ENCODE measurements at regions not wholly inside any gene's neighbourhood (a gene's known extent, or its start where the extent isn't known, plus 50 kb on each side); places are given as distances from the start of the nearest gene placed in this dataset.

DNA sequence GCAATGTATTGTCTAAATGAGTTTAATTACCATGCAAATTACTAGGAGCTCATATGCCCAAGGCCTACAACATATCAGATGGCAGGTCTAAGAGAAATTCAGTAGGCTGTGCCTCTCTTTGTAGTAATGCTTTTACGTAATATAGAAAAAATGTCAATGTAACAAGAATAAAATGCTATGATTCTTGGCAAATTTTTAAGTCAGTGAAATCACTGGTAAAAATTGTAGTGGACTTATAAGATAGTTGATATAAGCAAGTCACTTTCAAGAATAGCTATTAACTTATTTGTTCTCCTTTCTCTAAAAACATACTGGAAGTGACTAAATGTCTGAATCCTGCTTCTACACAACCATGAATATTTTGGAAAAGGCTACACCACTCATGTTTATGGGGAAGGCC is 707.8 kb downstream of the TUSC7 start:
- no CpG with 5 or more reads among the region's 1 CpG for WGBS
- Histone ChIP-seq H3K23ac (ENCODE audit: low read length in 2 of 2) (no peak overlapping the region), H2BK120ac (ENCODE audit: low read depth, low read length) (no peak overlapping the region)

DNA sequence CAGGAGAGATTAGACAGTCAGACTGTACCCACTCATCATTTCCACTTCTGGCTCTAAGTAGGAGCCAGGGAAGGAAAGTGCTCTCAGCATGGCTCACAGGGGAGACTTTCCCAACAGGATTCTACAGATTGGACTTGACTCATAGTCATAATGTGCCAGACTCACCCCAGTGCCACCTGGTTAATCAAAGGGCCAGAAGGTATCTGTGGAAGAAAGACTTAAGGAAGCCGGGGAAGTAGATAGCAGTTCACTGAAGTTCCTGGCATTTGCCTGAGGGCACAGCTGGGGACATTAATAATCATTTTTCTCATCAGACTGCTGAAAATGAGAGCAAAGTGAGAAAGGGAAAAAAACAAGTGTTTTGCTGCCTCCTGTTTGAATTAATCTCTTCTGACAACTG is 717.5 kb downstream of the TUSC7 start:
- Histone ChIP-seq H4K8ac (ENCODE audit: low read length) (no peak overlapping the region), H2BK120ac (ENCODE audit: low read depth, low read length) (no peak overlapping the region), H3K79me1 (replicated peaks; ENCODE audit: low read length, poor library complexity, severe bottlenecking) (no peaks in the 10 kb centered on the region), H2AFZ (ENCODE audit: low read depth, low read length) (no peak overlapping the region), H2BK12ac (ENCODE audit: low read length in 2 of 2) (no peak overlapping the region), H3K27me3 (ENCODE audit: control insufficient read depth in 1 of 2, insufficient read depth in 1 of 2, low read length in 2 of 2) (no peaks in the 10 kb centered on the region), H3K4me3 (ENCODE audit: insufficient read depth in 1 of 2, low read depth in 1 of 2, low read length in 2 of 2) (no peak overlapping the region), H4K91ac (ENCODE audit: low read length) (no peak overlapping the region), H3K27ac (ENCODE audit: low read length, poor library complexity, severe bottlenecking) (no peak overlapping the region), H3K4me2 (ENCODE audit: low read length, poor library complexity, severe bottlenecking) (no peak overlapping the region), H2BK5ac (ENCODE audit: low read depth, low read length, poor library complexity, severe bottlenecking) (no peak overlapping the region), H3K18ac (ENCODE audit: low read depth in 1 of 2, low read length in 2 of 2) (no peak overlapping the region), H3K14ac (ENCODE audit: low read length in 2 of 2) (no peak overlapping the region), H2AK5ac (ENCODE audit: low read length, severe bottlenecking) (no peak overlapping the region), H3K9ac (ENCODE audit: low read length) (no peak overlapping the region), H3K4ac (ENCODE audit: low read depth in 1 of 2, low read length in 2 of 2) (no peak overlapping the region), H3K9me3 (ENCODE audit: control insufficient read depth, low read length) (no peaks in the 10 kb centered on the region), H2BK15ac (ENCODE audit: low read depth, poor library complexity, severe bottlenecking) (no peak overlapping the region), H3K4me1 (ENCODE audit: control insufficient read depth, insufficient read depth, low read depth, low read length) (no peaks in the 10 kb centered on the region), H3K23ac (ENCODE audit: low read length in 2 of 2) (no peak overlapping the region), H3K36me3 (ENCODE audit: control insufficient read depth in 1 of 2, insufficient read depth in 2 of 2, low read depth in 1 of 2, low read length in 2 of 2) (no peaks in the 10 kb centered on the region)
- WGBS = 94% methylated on average over 1 of the region's 1 CpG
- DNase-seq = no peak

More for the DNA sequence above, 707.8 kb downstream of the TUSC7 start:
- Histone ChIP-seq H2AK5ac (ENCODE audit: low read length, severe bottlenecking) (no peak overlapping the region), H3K79me1 (replicated peaks; ENCODE audit: low read length, poor library complexity, severe bottlenecking) (no peaks in the 10 kb centered on the region), H4K91ac (ENCODE audit: low read length) (no peak overlapping the region), H3K4me3 (ENCODE audit: insufficient read depth in 1 of 2, low read depth in 1 of 2, low read length in 2 of 2) (no peak overlapping the region), H3K27me3 (ENCODE audit: control insufficient read depth in 1 of 2, insufficient read depth in 1 of 2, low read length in 2 of 2) (no peaks in the 10 kb centered on the region), H2BK12ac (ENCODE audit: low read length in 2 of 2) (no peak overlapping the region), H2BK15ac (ENCODE audit: low read depth, poor library complexity, severe bottlenecking) (no peak overlapping the region), H4K8ac (ENCODE audit: low read length) (no peak overlapping the region), H3K4me1 (ENCODE audit: control insufficient read depth, insufficient read depth, low read depth, low read length) (no peaks in the 10 kb centered on the region), H3K14ac (ENCODE audit: low read length in 2 of 2) (no peak overlapping the region), H3K27ac (ENCODE audit: low read length, poor library complexity, severe bottlenecking) (no peak overlapping the region), H3K4ac (ENCODE audit: low read depth in 1 of 2, low read length in 2 of 2) (no peak overlapping the region), H2BK5ac (ENCODE audit: low read depth, low read length, poor library complexity, severe bottlenecking) (no peak overlapping the region), H3K36me3 (ENCODE audit: control insufficient read depth in 1 of 2, insufficient read depth in 2 of 2, low read depth in 1 of 2, low read length in 2 of 2) (no peaks in the 10 kb centered on the region), H3K4me2 (ENCODE audit: low read length, poor library complexity, severe bottlenecking) (no peak overlapping the region), H3K18ac (ENCODE audit: low read depth in 1 of 2, low read length in 2 of 2) (no peak overlapping the region), H3K9ac (ENCODE audit: low read length) (no peak overlapping the region), H2AFZ (ENCODE audit: low read depth, low read length) (no peak overlapping the region), H3K9me3 (ENCODE audit: control insufficient read depth, low read length) (no peaks in the 10 kb centered on the region)
- DNase-seq = no peak

DNA sequence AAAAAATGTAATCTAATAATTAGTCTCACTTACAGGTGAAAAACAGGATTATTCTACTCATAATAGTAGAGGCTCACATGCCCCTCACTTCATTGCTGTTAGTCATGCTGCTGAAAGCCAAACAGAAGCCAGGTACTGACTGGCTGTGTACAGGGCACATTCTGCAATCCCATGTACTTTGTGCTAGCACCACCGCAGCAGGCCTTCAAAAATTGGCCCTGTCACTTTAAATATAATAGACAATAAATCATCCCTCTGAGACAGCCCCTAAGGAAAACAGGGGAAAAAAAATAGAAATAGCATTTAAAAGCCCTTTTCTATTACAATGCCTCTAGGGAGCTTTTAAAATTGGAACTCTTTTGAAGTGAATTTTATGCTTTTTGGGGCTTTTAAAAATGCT is 723.8 kb downstream of the TUSC7 start:
- Histone ChIP-seq H3K4ac (ENCODE audit: low read depth in 1 of 2, low read length in 2 of 2) (no peak overlapping the region), H3K23ac (ENCODE audit: low read length in 2 of 2) (no peak overlapping the region), H2BK12ac (ENCODE audit: low read length in 2 of 2) (no peak overlapping the region), H2AK5ac (ENCODE audit: low read length, severe bottlenecking) (no peak overlapping the region), H2BK15ac (ENCODE audit: low read depth, poor library complexity, severe bottlenecking) (no peak overlapping the region), H3K27me3 (ENCODE audit: control insufficient read depth in 1 of 2, insufficient read depth in 1 of 2, low read length in 2 of 2) (no peaks in the 10 kb centered on the region), H4K8ac (ENCODE audit: low read length) (no peak overlapping the region), H3K27ac (ENCODE audit: low read length, poor library complexity, severe bottlenecking) (no peak overlapping the region), H3K18ac (ENCODE audit: low read depth in 1 of 2, low read length in 2 of 2) (no peak overlapping the region), H2AFZ (ENCODE audit: low read depth, low read length) (no peak overlapping the region), H2BK120ac (ENCODE audit: low read depth, low read length) (no peak overlapping the region), H3K4me2 (ENCODE audit: low read length, poor library complexity, severe bottlenecking) (no peak overlapping the region), H4K91ac (ENCODE audit: low read length) (no peak overlapping the region), H3K9ac (ENCODE audit: low read length) (no peak overlapping the region), H3K4me3 (ENCODE audit: insufficient read depth in 1 of 2, low read depth in 1 of 2, low read length in 2 of 2) (no peak overlapping the region), H2BK5ac (ENCODE audit: low read depth, low read length, poor library complexity, severe bottlenecking) (no peak overlapping the region), H3K9me3 (ENCODE audit: control insufficient read depth, low read length) (no peaks in the 10 kb centered on the region), H3K79me1 (replicated peaks; ENCODE audit: low read length, poor library complexity, severe bottlenecking) (no peaks in the 10 kb centered on the region), H3K4me1 (ENCODE audit: control insufficient read depth, insufficient read depth, low read depth, low read length) (no peaks in the 10 kb centered on the region), H3K14ac (ENCODE audit: low read length in 2 of 2) (no peak overlapping the region), H3K36me3 (ENCODE audit: control insufficient read depth in 1 of 2, insufficient read depth in 2 of 2, low read depth in 1 of 2, low read length in 2 of 2) (no peaks in the 10 kb centered on the region)
- no CpG with 5 or more reads among the region's 1 CpG for WGBS
- DNase-seq = no peak

- Histone ChIP-seq H3K18ac (ENCODE audit: low read depth in 1 of 2, low read length in 2 of 2) (no peak overlapping the region), H2BK15ac (ENCODE audit: low read depth, poor library complexity, severe bottlenecking) (no peak overlapping the region), H3K4me2 (ENCODE audit: low read length, poor library complexity, severe bottlenecking) (no peak overlapping the region), H3K23ac (ENCODE audit: low read length in 2 of 2) (no peak overlapping the region), H2BK120ac (ENCODE audit: low read depth, low read length) (no peak overlapping the region), H3K4ac (ENCODE audit: low read depth in 1 of 2, low read length in 2 of 2) (no peak overlapping the region), H3K36me3 (ENCODE audit: control insufficient read depth in 1 of 2, insufficient read depth in 2 of 2, low read depth in 1 of 2, low read length in 2 of 2) (no peaks in the 10 kb centered on the region), H2BK12ac (ENCODE audit: low read length in 2 of 2) (no peak overlapping the region), H2AFZ (ENCODE audit: low read depth, low read length) (no peak overlapping the region), H3K27ac (ENCODE audit: low read length, poor library complexity, severe bottlenecking) (no peak overlapping the region), H3K14ac (ENCODE audit: low read length in 2 of 2) (no peak overlapping the region), H3K4me3 (ENCODE audit: insufficient read depth in 1 of 2, low read depth in 1 of 2, low read length in 2 of 2) (no peak overlapping the region), H4K8ac (ENCODE audit: low read length) (no peak overlapping the region), H2BK5ac (ENCODE audit: low read depth, low read length, poor library complexity, severe bottlenecking) (no peak overlapping the region), H4K91ac (ENCODE audit: low read length) (no peak overlapping the region), H3K9ac (ENCODE audit: low read length) (no peak overlapping the region), H3K79me1 (replicated peaks; ENCODE audit: low read length, poor library complexity, severe bottlenecking) (no peaks in the 10 kb centered on the region), H3K4me1 (ENCODE audit: control insufficient read depth, insufficient read depth, low read depth, low read length) (no peaks in the 10 kb centered on the region), H3K27me3 (ENCODE audit: control insufficient read depth in 1 of 2, insufficient read depth in 1 of 2, low read length in 2 of 2) (no peaks in the 10 kb centered on the region), H2AK5ac (ENCODE audit: low read length, severe bottlenecking) (no peak overlapping the region), H3K9me3 (ENCODE audit: control insufficient read depth, low read length) (no peaks in the 10 kb centered on the region)
- DNase-seq = no peak
Observed at GRCh38 chr3:117434661-117435412, 725.3 kb downstream of the TUSC7 start.

Data from mesenchymal stem cell (in vitro differentiated cells and primary cell).